Astrocyte (in vitro differentiated cells and primary cell): ENCODE measurements at regions not wholly inside any gene's neighbourhood (a gene's known extent, or its start where the extent isn't known, plus 50 kb on each side); places are given as distances from the start of the nearest gene placed in this dataset.

ENCODE experiments used
- DNase-seq: peaks from one replicate; pipeline ENCODE4 v3.0.0-alpha.2; 2010; ENCODE audit warnings: low read depth
- FAIRE-seq: peaks from 2 replicates; lab custom pipeline; 2011; peaks lifted over from hg19 to GRCh38; lab: Jason Lieb, UNC
- H2AFZ ChIP-seq: 2 replicates; pipeline ENCODE4 v1.6.0; 2012; ENCODE audit warnings: low read depth, low read length, inconsistent platforms
- H3K27ac ChIP-seq: 2 replicates; pipeline ENCODE4 v1.5.1; 2011; ENCODE audit warnings: low read depth, low read length, inconsistent platforms
- H3K27me3 ChIP-seq: 2 replicates; pipeline ENCODE4 v1.6.0; 2011; ENCODE audit warnings: low read length, inconsistent platforms; ENCODE audit not compliant: insufficient read depth
- H3K36me3 ChIP-seq: 2 replicates; pipeline ENCODE4 v1.5.1; 2011; ENCODE audit warnings: low read length, inconsistent platforms; ENCODE audit not compliant: insufficient read depth
- H3K4me1 ChIP-seq: 2 replicates; pipeline ENCODE4 v1.5.1; 2011; ENCODE audit warnings: low read length, inconsistent platforms; ENCODE audit not compliant: insufficient read depth
- H3K4me2 ChIP-seq: 2 replicates; pipeline ENCODE4 v1.6.0; 2012; ENCODE audit warnings: low read length, inconsistent platforms
- H3K4me3 ChIP-seq: 2 replicates; pipeline ENCODE4 v1.5.1; 2011; ENCODE audit warnings: low read depth, mild to moderate bottlenecking, low read length, inconsistent platforms; ENCODE audit not compliant: insufficient read depth
- H3K79me2 ChIP-seq: 2 replicates; pipeline ENCODE4 v1.6.0; 2012; ENCODE audit warnings: mild to moderate bottlenecking, low read length, inconsistent platforms; ENCODE audit not compliant: insufficient read depth
- H3K9ac ChIP-seq: 2 replicates; pipeline ENCODE4 v1.6.0; 2012; ENCODE audit warnings: mild to moderate bottlenecking, low read length, inconsistent platforms
- H3K9me3 ChIP-seq: 2 replicates; pipeline ENCODE4 v1.5.1; 2012; ENCODE audit warnings: low read depth, mild to moderate bottlenecking, low read length, inconsistent platforms; ENCODE audit not compliant: insufficient read depth
- H4K20me1 ChIP-seq: 2 replicates; pipeline ENCODE4 v1.6.0; 2012; ENCODE audit warnings: low read length, inconsistent platforms; ENCODE audit not compliant: insufficient read depth
- H3K27ac Mint-ChIP-seq: one replicate; pipeline ENCODE4 v1.8.0; 2021; ENCODE audit warnings: mild to moderate bottlenecking, mixed read lengths; ENCODE audit not compliant: unreplicated experiment
- H3K27me3 Mint-ChIP-seq: one replicate; pipeline ENCODE4 v1.8.0; 2021; ENCODE audit warnings: low read depth, mixed read lengths; ENCODE audit not compliant: unreplicated experiment
- H3K36me3 Mint-ChIP-seq: one replicate; pipeline ENCODE4 v1.8.0; 2021; ENCODE audit warnings: low read depth, mixed read lengths; ENCODE audit not compliant: unreplicated experiment
- H3K4me1 Mint-ChIP-seq: one replicate; pipeline ENCODE4 v1.8.0; 2021; ENCODE audit warnings: low read depth, mixed read lengths; ENCODE audit not compliant: unreplicated experiment
- H3K4me3 Mint-ChIP-seq: one replicate; pipeline ENCODE4 v1.8.0; 2021; ENCODE audit warnings: mild to moderate bottlenecking, moderate library complexity, mixed read lengths; ENCODE audit not compliant: unreplicated experiment
- H3K9me3 Mint-ChIP-seq: one replicate; pipeline ENCODE4 v1.8.0; 2021; ENCODE audit warnings: mild to moderate bottlenecking, mixed read lengths; ENCODE audit not compliant: unreplicated experiment
- EZH2 ChIP-seq: IDR thresholded peaks from 2 replicates; pipeline ENCODE4 v1.6.1; 2012; ENCODE audit warnings: mild to moderate bottlenecking, low read length, inconsistent platforms; ENCODE audit not compliant: insufficient read depth
- TF ChIP-seq, protein P1 (sequence below): IDR thresholded peaks from 2 replicates; pipeline ENCODE4 v1.5.1; 2011; ENCODE audit warnings: low read depth, mild to moderate bottlenecking, inconsistent platforms, low read length, moderate library complexity; ENCODE audit not compliant: insufficient read depth

DNA sequence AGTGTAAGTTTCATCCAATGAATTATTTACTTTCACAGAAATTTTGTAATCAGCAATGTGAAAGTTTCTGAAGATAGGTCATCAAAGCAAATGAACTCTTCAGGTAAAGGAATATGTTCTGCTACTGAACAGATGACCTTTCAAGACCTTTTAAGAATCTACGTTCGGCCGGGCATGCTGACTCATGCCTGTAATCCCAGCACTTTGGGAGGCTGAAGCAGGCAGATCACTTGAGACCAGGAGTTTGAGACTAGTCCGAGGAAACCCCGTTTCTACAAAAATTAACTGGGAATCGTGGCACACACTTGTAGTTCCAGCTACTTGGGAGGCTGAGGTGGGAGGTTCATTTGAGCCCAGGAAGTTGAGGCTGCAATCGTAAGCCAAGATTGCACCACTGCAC lies 578.4 kb upstream of the COX7C start:
- Histone ChIP-seq H3K4me2 (no peak overlapping the region), H3K9me3 (no peaks in the 10 kb centered on the region), H2AFZ (no peak overlapping the region), H3K79me2 (no peaks in the 10 kb centered on the region), H3K4me3 (no peak overlapping the region), H3K36me3 (no peaks in the 10 kb centered on the region), H3K4me1 (no peaks in the 10 kb centered on the region), H3K9ac (no peak overlapping the region), H3K27me3 (no peaks in the 10 kb centered on the region), H4K20me1 (no peaks in the 10 kb centered on the region), H3K27ac (no peak overlapping the region)
- Mint-ChIP-seq H3K27ac (no peak overlapping the region), H3K4me1 (no peaks in the 10 kb centered on the region), H3K36me3 (no peaks in the 10 kb centered on the region), H3K9me3 (peaks cover 5% of the 10 kb centered on the region), H3K27me3 (no peaks in the 10 kb centered on the region), H3K4me3 (no peak overlapping the region)
- FAIRE-seq (no peak), DNase-seq (no peak)
- TF ChIP-seq, protein P1, sequence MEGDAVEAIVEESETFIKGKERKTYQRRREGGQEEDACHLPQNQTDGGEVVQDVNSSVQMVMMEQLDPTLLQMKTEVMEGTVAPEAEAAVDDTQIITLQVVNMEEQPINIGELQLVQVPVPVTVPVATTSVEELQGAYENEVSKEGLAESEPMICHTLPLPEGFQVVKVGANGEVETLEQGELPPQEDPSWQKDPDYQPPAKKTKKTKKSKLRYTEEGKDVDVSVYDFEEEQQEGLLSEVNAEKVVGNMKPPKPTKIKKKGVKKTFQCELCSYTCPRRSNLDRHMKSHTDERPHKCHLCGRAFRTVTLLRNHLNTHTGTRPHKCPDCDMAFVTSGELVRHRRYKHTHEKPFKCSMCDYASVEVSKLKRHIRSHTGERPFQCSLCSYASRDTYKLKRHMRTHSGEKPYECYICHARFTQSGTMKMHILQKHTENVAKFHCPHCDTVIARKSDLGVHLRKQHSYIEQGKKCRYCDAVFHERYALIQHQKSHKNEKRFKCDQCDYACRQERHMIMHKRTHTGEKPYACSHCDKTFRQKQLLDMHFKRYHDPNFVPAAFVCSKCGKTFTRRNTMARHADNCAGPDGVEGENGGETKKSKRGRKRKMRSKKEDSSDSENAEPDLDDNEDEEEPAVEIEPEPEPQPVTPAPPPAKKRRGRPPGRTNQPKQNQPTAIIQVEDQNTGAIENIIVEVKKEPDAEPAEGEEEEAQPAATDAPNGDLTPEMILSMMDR: no peak
- no peak for TF ChIP-seq EZH2

GRCh38 chr5:86070719-86071118 lies 547.0 kb upstream of the COX7C start:
- Histone ChIP-seq H3K9ac (no peak overlapping the region), H3K27me3 (no peaks in the 10 kb centered on the region), H3K4me2 (no peak overlapping the region), H3K36me3 (no peaks in the 10 kb centered on the region), H3K4me3 (no peak overlapping the region), H4K20me1 (no peaks in the 10 kb centered on the region), H3K9me3 (no peaks in the 10 kb centered on the region), H3K27ac (no peak overlapping the region), H3K79me2 (no peaks in the 10 kb centered on the region), H2AFZ (no peak overlapping the region), H3K4me1 (no peaks in the 10 kb centered on the region)
- no peaks in the 10 kb centered on the region for H3K36me3 Mint-ChIP-seq
- H3K4me3 Mint-ChIP-seq: no peak overlapping the region
- FAIRE-seq (no peak), DNase-seq (no peak)
- TF ChIP-seq, protein P1: no peak
- TF ChIP-seq EZH2: no peak
- no peaks in the 10 kb centered on the region for H3K9me3 Mint-ChIP-seq
- no peaks in the 10 kb centered on the region for H3K27me3 Mint-ChIP-seq
- no peaks in the 10 kb centered on the region for H3K4me1 Mint-ChIP-seq
- H3K27ac Mint-ChIP-seq: no peak overlapping the region

DNA sequence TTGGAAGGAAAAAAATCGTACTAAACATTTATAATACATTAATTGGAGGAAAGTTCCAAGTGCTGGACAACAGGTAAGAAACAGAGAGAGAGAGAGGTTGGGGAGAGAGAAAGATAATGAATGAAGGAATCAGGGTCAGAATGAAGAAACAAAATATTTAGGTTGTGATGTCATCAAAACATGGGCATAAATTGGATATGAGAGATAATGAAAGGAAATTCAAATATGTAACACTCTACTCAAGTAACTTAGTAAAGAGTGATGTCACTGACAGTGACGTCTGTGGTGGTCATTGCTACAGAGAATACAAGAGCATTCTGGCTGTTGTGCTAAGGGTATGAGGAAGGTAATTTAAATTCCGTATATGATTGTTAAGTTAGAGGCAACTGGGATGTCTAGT lies 543.4 kb upstream of the COX7C start:
- Histone ChIP-seq H3K27ac (no peak overlapping the region), H3K4me1 (no peaks in the 10 kb centered on the region), H3K9ac (no peak overlapping the region), H3K4me2 (no peak overlapping the region), H3K79me2 (no peaks in the 10 kb centered on the region), H3K27me3 (no peaks in the 10 kb centered on the region), H4K20me1 (no peaks in the 10 kb centered on the region), H3K36me3 (no peaks in the 10 kb centered on the region), H2AFZ (no peak overlapping the region), H3K9me3 (no peaks in the 10 kb centered on the region), H3K4me3 (no peak overlapping the region)
- Mint-ChIP-seq H3K4me1 (no peaks in the 10 kb centered on the region), H3K4me3 (no peak overlapping the region), H3K9me3 (no peaks in the 10 kb centered on the region), H3K27ac (no peak overlapping the region), H3K36me3 (no peaks in the 10 kb centered on the region), H3K27me3 (no peaks in the 10 kb centered on the region)
- FAIRE-seq (no peak), DNase-seq (no peak)
- TF ChIP-seq, protein P1: no peak
- TF ChIP-seq EZH2: no peak
